Stimulated activated CD4-positive, alpha-beta T cell treated with anti-CD3 and anti-CD28 coated beads, TNF-alpha, amount 100 ng/mL, for 48 hours (primary cell): ENCODE measurements at regions not wholly inside any gene's neighbourhood (a gene's known extent, or its start where the extent isn't known, plus 50 kb on each side); places are given as distances from the start of the nearest gene placed in this dataset.

ENCODE experiments used
- DNase-seq, 3 donors: peaks; one replicate each; pipeline ENCODE4 v3.0.0-alpha.2; 2020; ENCODE audit warnings: low read depth in 3 of 3

DNA sequence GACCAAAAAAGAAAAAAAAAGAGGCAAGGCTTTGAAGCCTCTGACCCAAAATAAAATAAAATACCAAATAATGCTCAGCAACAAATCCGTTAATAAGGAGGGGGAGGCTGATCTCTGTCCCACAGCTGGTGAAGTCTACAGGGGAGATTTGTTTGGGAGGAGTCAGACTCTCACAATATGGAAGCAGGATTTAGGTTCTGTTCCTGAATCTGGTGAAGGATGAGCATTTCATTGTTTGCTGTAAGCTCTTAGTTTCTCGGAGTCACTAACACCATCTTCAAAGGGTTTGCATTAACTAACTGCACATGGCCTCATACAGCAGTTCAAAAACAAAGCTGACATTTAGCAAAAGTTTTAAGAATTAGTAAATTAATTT, 339.4 kb upstream of the TNP1 start:
- no peak for DNase-seq

DNA sequence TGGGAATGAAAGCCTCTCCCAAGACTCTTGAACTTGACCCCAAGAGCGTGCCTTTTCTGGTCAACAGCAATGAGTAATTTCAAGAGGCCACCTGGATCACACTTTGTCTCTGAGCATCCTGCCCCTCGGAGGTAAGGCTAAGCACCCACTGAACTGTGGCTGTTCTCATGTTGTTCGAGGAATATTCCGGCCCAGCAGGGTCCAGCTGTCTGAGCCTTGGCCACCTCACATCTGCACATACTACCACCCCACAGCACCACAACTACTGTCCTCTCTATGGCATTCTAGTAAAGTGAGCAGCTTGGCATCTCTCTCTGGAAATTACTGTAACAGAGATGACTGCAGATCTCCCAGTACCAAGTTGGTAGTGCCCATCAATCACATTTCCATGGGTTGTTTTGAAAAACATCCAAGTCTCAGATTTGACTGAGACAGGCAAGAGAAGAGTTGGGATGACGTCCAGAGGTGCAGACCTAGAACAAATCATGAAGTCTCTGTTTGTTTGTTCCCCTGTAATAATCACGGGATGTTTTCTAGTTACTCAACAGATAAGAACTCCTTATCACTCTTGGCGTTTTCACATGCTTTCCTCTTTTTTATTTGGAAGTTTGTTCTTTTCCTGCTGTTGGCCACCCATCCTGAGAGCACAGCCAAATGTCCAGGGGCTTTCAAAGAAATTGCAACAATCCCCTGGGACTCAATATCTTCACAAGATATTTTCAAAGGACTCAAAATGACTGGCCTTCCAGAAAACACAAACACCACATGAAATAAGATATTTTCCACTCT, 336.0 kb upstream of the TNP1 start:
- no peak for DNase-seq

DNA sequence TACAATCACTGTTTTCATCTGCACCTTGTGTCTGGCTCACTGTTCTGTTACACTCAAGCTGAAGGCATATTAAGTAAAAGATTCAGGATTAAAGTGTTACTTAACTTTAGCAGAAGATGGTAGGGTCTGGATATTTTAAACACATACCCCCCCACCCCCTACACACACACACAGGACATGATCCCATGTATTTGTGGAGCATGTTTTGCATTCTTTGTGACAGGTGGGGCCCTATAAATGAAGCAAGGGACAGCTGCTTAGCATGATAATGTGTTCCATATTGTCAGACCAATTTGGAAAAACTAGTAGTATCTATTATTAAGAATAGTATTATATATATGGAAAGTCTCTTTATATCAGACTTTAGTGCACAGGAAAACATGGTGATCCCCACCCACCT, 335.2 kb upstream of the TNP1 start:
- DNase-seq, result no peak

DNA sequence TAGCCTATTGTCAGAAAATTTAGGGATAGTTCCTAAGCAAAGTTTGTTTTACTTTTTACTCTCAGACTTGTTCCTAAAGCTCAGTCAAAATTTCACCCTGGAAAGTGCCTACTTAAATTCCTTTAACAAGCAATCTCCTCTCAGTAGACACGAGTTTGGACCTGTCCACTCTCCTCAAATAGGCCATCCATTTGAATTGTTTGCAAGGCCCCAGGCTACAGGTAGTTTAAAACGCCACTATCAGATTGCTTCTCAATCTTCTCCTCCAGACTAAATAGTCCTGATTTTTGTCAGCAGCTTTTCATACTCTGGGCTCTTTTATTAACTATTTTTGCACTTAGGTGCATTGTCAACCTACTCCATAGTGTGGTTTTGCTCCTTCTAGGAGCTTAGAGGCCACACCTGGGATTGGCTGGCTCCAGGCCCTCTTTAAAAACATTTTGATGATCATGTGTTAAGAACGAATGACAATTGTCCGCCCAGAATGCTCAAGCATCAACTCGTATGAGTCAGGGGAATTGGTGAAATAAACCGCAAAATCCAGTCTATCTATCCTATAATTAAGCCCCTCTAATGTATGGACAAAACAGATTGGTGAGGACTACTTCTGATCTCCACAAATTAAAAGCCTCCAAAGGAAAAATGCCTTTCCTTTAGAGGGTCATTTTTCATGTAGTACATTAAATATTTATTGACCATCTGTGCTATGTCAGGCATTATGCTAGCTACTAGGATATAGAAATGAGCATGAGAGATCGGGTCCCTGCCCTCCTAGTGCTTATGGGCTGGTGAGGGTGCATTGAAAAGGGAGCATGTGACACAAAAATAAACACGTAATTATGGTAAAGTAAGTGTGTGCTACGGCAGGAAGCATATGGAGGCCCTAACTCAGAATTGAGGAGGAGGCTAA, 333.8 kb upstream of the TNP1 start:
- DNase-seq, result no peak

DNA sequence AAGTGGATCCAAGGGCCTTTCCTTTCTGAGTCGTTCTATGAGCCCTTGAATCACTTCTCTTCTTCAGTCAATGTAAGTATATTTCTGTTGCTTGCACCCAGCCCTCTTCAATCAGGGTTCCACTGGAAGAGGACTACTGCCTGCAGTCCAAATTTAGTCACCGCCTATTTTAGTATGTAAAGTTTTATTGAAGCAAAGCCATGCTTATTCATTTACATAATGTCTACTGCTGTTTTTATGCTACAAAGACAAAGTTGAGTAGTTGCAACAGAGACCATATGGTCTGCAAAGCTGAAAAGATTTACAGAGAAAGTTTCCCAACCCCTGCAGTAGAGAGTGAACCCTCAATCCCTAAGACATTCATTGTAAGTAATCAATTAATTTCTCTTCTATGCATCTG, 332.5 kb upstream of the TNP1 start:
- no peak for DNase-seq

DNA sequence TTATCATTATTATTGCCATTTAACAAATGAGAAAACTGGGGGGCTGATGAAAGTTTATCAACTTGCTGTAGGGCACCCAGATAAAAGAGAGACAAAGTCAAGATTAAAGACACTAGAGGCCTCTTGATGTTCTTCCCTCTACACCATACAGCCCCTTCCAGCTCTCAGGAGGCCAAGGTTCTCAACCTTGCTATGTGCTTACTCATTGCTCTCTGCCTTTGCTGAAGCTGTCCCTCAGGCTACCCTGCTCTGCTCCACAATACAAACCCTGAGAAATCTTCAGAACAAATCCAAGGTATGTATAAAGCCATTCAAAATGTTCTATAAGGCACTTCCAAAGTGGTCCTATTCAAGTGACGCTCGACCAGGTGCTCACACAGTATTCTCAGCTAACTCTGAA, 329.9 kb upstream of the TNP1 start:
- no peak for DNase-seq

DNA sequence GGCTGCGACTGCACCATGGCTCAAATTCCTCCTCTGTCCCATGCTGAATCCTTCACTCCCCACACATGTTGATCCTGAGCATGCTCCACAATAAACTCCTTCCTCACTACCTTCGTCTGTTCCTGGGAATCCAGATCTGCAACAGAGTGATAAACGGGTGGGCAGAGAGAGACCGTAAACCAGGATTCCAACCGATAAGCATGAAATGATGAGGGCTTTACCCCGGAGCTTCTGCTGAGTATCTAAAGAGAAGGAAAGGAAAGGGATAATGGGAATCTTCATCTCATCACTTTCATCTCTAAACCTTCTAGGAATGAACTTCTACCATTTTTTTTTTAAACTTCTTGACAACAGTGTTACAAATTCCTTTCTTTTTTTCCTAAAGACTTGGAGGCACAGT, 329.3 kb upstream of the TNP1 start:
- DNase-seq, result no peak

DNA sequence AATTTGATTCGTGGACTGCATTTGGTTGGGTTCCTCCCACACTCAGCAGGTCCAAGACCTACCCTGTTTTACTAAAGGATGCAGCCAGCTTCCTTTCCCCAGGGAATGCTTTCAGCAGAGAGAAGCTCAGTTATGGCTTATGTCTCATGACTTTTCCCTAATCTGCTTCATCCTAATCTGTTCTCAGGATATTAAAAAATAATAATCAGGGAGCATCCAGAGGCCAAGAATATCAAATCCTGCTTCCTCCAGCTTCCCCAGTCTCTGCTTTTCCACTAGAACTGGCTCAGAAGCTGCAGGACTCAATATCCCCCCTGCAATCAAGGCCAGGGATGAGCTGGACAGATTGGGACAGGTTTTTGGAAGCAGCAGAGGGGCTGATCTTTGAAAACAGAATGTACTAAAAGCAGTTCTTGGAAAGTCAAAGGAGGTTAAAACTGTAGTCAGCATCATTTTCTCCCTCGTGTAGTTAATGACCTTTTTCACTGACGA, 326.9 kb upstream of the TNP1 start:
- DNase-seq, result no peak

DNA sequence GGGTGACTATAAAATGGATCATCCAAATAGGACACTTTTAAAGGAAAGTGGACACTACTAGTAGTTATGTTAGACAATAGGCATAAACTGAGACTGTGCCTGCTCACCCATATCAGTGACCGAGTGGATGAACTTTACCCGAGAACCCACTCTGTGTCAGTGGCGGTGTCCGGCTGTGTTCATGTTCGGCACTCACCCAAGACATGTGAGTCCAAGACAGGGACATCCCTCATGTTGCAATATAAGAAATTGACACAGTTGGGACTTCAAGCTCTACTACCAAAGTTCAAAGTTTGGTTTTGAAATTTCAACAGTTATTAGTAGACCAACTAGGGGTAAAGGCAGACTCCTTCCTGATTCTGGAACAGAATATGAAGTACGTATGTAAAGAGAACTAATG, 326.3 kb upstream of the TNP1 start:
- DNase-seq, result no peak

DNA sequence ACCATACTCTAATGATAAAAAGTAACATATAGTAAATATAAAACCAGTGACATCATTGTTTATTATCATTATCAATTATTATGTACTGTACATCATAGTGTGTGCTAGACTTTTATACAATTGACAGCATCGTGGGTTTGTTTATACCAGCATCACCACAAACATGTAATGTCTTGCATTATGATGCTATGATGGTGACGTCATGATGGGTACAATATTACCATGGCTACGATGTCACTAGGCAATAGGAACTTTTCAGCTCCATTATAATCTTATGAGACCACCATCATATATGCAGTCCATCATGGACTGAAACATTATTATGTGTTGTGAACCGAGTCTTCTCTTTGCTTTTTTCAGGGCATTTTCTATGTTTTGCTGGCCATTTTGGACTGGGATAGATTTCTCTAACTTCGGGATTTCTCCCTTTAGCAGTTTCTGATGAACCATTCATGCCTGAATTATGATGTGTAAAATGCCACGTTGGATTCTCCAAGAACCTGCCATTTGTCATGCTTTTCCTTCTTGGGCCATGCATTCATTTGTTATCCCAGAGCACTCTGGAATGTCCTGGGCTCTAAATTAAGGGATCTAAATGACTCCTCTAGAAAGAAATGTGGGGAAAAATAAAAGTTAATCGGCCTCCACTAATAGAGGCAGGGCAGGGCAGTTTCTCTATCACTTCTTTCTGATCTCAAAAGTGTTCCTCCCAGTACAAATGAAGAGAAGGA, 325.6 kb upstream of the TNP1 start:
- no peak for DNase-seq

DNA sequence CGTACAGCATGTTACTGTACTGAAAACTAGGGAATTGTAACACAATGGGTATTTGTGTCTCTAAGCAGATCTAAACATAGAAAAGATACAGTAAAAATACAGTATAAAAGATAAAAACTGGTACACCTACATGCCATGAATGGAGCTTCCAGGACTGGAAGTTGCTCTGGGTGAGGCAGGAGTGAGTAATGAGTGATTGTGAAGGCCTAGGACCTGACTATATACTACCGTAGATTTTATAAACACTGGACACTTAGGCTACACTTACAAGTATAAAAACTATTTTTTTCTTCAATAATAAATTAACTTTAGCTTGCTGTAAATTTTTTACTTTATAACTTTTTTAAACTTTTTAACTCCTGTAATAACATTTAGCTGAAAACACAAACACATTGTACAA, 324.4 kb upstream of the TNP1 start:
- DNase-seq, result no peak

DNA sequence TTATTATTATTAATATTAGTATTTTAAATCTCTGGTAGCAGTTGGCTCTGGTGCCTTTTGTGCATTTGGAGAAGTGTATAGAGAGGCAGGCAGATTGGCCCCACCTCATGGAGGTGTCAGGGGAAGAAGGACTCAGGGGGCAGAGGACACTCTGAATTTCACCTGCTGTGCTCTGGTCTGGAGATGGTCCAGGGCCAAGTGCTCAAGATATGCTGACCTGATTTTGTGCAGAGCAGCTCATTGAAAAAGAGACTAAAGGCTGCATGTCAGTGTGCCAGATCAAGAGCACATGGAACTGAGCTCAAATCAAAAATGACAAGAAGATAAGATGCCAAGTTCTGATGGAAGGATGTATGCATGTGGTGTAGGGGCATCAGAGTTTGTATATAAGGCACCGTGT, 323.6 kb upstream of the TNP1 start:
- no peak for DNase-seq

DNA sequence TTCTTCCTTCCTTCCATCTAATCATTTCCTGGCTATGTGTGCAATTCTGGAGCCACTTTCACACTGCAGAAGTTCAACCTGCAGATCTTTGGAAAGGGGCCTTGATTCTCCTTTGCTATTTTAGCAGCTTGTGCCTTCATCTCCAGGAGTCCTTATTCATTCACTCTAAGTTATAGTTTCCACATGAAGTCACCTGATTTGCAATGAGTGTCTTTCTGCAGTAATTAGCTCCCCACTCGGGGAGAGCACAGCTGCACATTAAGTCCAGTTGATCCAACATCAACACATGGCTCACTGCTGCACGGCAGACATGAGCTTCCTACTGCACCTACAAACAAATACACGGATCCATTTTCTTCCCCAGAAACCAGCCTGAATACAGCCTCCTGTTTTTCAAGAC, 323.1 kb upstream of the TNP1 start:
- DNase-seq, result no peak

DNA sequence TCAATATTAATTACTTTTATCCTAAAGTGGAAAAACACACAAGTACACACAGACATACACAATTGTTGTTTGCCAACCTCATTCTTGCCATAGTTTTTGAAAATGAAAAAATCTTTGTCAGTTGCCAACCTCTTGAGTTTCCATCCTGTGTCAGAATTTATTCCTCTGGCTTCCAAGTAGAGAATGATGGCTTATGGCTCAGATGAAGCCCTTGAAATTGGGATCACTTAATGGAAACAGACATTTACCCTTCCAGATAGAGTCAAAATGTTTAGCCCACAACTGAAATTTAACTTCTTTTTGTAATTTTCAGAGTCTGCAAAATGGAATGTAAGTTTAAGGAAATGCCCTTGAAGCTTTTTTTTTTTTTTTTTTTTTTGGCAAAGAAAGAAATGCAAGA, 321.6 kb upstream of the TNP1 start:
- DNase-seq, result no peak

DNA sequence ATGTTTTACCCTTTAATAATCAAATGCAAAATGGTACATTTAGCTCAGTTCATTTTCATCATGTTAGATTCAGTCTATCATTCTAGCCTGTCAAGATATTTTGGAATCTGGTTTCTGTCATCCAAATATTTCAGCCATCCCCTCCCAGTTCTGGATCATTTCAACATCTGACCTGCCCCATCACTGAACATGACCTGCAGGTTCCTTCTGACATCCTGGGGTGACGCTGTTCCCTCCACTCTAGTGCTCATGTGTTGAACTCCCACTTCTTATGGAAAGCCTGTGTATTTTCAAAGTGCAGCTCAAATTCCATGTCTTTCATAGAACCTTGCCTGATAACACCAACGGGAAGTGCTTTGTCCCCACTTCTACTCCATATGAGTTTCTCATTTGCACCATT, 320.0 kb upstream of the TNP1 start:
- no peak for DNase-seq

DNA sequence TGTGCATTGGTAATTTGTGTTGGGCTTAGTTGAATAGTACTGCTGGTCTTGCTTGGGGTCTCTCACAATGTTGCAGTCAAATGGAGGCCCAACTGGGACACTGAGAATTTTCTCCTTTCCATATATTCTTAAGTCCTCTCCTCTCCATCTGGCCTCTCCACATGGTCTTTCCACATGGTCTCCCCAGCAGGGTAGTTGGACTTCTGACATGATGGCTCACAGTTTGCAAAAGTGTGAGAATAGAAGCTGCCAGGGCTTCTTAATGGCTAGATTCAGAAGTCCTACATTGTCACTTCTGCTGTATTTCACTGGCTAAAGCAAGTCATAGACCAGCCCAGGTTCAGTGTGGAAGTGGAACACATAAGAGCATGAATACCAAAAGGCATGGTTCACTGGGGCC, 318.5 kb upstream of the TNP1 start:
- DNase-seq, result no peak

DNA sequence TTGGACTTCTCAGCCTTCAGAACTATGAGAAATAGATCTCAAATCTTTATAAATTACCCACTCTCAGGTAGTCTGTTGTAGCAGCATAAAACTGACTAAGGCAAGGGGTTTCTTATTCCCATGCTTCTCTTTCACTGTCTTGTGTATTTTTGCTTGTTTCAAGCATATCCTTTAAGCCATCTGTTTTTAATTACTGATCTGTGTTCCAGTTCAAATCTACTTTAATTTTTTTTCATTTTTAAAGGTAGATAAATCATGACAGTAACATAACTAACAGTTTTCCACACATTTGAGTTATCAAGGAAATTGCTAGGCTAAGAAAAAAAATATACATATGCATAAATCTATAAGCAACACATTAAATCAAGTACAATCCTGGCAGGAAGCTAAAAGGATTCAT, 317.9 kb upstream of the TNP1 start:
- DNase-seq, result no peak

DNA sequence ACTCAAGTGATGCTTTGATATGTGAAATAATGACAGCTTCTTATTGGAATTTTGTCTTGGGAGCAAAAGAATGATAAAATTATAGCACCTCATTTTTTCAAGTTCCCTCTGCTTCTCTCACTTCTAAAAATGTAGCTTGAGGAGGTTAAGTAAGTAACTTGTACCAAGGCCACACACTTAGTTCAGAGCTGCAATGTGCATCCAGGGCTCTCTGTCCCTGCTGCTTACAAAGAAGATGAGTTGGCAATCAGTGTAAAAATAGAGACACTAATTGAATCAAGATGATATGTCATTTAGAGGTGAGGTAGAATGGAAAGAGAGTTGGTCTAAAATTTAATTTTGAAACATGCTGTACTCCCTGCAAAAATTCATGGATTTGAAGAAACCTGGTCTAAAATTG, 312.0 kb upstream of the TNP1 start:
- no peak for DNase-seq

DNA sequence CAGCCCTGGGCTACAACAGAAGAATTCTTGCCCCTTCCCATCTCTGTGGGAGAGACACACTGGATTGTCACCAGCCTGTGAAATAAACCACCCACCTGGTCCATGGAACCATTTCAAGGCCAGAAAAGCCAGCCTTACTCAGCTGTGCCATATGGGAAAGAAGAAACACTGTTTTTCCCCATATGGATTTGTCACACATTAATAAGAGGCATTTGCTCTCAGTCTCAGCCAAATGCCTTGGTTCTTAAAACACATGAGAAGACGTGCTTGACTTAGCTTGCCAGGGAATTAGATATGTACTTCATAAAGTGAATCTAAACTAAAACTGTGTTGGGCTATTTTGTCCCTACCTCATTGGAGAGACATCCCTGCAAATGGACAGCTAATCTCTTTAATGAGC, 308.6 kb upstream of the TNP1 start:
- DNase-seq, result no peak

DNA sequence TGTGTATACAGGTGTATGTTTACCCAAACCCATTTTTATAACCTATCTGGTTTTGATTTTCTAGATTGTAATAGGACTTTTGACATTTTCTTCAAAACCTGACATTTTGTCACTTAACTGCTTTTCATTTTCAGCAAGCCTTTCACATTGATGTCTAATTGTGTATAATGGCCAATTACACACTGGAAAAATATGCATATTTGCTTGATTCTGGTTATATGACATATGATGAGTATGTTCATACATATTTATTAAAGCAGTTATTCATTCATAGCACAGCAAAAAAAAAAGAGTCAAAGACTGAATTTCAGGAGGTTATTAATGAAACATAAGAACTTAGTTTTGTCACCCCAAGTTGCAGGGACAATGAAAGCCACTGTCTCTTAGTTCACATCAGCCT, 307.7 kb upstream of the TNP1 start:
- DNase-seq, result no peak

DNA sequence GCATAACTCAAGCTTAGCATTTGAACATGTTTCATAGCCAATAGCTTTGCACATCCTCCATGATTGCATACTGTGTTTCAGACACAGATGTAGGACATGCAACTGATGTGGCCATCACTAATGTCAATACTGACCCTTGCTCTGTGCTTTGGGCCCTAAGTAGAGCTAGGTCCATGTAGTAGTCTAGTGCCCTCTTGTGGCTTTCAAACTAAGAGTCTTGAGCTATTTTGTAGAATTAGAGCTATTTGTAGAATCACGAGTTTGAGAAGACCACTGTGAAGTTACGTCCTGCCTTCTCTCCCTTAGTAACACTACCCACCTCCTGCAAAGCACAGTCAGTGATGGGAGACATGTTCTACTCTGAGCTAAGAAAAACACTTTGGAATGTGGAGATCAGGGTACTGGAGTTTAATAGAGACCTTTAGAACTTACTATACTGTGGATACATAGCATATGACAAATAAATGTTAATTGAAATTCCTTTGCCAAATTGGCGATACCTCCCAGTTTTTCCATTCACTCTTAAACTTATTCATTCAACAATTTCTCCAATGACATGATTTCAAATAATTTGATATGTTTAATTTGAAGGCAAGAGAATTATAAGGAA, 306.5 kb upstream of the TNP1 start:
- DNase-seq, result no peak

DNA sequence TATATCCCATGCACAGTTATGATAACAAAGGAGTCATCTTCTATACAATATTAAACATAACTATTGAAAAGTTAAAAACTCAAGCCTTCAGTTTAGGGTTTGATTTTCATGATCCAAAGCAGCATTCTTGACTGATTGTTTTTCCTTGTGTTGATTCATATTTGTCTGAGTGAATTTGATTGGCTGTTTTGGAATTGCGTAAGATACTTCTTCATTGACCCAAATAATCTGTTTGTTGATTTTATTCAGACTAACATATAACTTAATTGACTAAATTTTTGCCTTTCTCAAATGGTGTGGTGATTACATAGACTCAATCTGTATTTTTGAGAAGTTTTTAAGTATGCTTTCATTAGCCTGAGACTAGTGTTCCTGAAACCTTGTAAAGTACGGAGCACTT, 305.7 kb upstream of the TNP1 start:
- no peak for DNase-seq
